ENCODE measurements at regions not wholly inside any gene's neighbourhood (a gene's known extent, or its start where the extent isn't known, plus 50 kb on each side); places are given as distances from the start of the nearest gene placed in this dataset.

DNA sequence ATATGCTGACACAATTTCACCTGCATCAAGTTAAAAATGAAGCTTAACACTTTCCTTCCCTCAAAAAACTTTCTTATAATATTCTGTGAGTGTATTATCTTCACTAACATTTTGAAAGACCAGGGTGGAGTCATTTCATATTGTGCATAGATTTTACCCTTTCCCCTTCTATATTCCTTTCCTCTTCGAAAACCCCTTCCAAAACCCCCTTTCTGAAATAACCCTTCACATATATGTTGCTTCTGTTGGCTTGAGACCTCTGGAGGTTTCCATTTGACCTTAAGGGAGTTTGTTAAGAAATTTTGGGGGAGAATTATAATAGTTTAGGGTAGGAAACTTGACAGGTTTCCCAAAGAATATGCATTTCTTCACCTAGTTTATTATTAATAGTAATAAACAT, 489.6 kb upstream of the MIR17HG start:
- TF ChIP-seq, protein P1, sequence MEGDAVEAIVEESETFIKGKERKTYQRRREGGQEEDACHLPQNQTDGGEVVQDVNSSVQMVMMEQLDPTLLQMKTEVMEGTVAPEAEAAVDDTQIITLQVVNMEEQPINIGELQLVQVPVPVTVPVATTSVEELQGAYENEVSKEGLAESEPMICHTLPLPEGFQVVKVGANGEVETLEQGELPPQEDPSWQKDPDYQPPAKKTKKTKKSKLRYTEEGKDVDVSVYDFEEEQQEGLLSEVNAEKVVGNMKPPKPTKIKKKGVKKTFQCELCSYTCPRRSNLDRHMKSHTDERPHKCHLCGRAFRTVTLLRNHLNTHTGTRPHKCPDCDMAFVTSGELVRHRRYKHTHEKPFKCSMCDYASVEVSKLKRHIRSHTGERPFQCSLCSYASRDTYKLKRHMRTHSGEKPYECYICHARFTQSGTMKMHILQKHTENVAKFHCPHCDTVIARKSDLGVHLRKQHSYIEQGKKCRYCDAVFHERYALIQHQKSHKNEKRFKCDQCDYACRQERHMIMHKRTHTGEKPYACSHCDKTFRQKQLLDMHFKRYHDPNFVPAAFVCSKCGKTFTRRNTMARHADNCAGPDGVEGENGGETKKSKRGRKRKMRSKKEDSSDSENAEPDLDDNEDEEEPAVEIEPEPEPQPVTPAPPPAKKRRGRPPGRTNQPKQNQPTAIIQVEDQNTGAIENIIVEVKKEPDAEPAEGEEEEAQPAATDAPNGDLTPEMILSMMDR (IDR thresholded peaks at IDR 0.05): no peak
- TF ChIP-seq POLR2A (IDR thresholded peaks at IDR 0.05): no peak

Measured in esophagus squamous epithelium (tissue), 4 donors.